Fibroblast of lung (primary cell): ENCODE measurements at regions not wholly inside any gene's neighbourhood (a gene's known extent, or its start where the extent isn't known, plus 50 kb on each side); places are given as distances from the start of the nearest gene placed in this dataset.

Experiments
- DNase-seq, 2 donors: peaks; one replicate each; pipeline versions ENCODE4 v3.0.0 to v3.0.0-alpha.2; 2010; ENCODE audit warnings: low read depth in 2 of 2
- H2AFZ ChIP-seq: 2 replicates; pipeline ENCODE4 v1.5.1; 2012; ENCODE audit warnings: low read length, control low read depth, inconsistent platforms
- H3K27ac ChIP-seq: 2 replicates; pipeline ENCODE4 v1.5.1; 2011; ENCODE audit warnings: low read length, control low read depth; ENCODE audit not compliant: insufficient read depth
- H3K27me3 ChIP-seq: 2 replicates; pipeline ENCODE4 v1.5.1; 2011; ENCODE audit warnings: mild to moderate bottlenecking, low read length; ENCODE audit not compliant: control insufficient read depth, insufficient read depth
- H3K36me3 ChIP-seq: 2 replicates; pipeline ENCODE4 v1.5.1; 2011; ENCODE audit warnings: low read length; ENCODE audit not compliant: control insufficient read depth, insufficient read depth
- H3K4me1 ChIP-seq: 2 replicates; pipeline ENCODE4 v1.5.1; 2011; ENCODE audit warnings: low read length; ENCODE audit not compliant: control insufficient read depth, insufficient read depth; ENCODE audit errors: extremely low read depth
- H3K4me2 ChIP-seq: 2 replicates; pipeline ENCODE4 v1.5.1; 2011; ENCODE audit warnings: low read length, control low read depth; ENCODE audit not compliant: insufficient read depth; ENCODE audit errors: extremely low read depth
- H3K4me3 ChIP-seq, 4 experiments: fragments of 200-600 bp in 1 of 4; sonication (generic) in 1 of 4; replicated peaks in 1 of 4; 2 replicates each; pipeline ENCODE4 v1.5.1; 2011 to 2016; ENCODE audit warnings: low read length in 4 of 4, low read depth in 3 of 4, mild to moderate bottlenecking in 3 of 4, control low read depth in 2 of 4, inconsistent platforms in 1 of 4, mixed read lengths in 1 of 4; ENCODE audit not compliant: insufficient read depth in 1 of 4; ENCODE audit errors: control extremely low read depth in 1 of 4
- H3K79me2 ChIP-seq: 2 replicates; pipeline ENCODE4 v1.5.1; 2012; ENCODE audit warnings: mild to moderate bottlenecking, low read length, inconsistent platforms; ENCODE audit not compliant: control insufficient read depth, insufficient read depth
- H3K9ac ChIP-seq: 2 replicates; pipeline ENCODE4 v1.5.1; 2011; ENCODE audit warnings: mild to moderate bottlenecking, low read length, control low read depth; ENCODE audit not compliant: insufficient read depth
- H3K9me3 ChIP-seq: 2 replicates; pipeline ENCODE4 v1.5.1; 2012; ENCODE audit warnings: low read depth, low read length; ENCODE audit not compliant: control insufficient read depth, insufficient read depth
- H4K20me1 ChIP-seq: 2 replicates; pipeline ENCODE4 v1.5.1; 2011; ENCODE audit warnings: low read length; ENCODE audit not compliant: control insufficient read depth, insufficient read depth; ENCODE audit errors: extremely low read depth
- EZH2 ChIP-seq: IDR thresholded peaks from 2 replicates; pipeline ENCODE4 v1.5.1; 2012; ENCODE audit warnings: low read length, control low read depth, mild to moderate bottlenecking; ENCODE audit errors: missing control alignments
- TF ChIP-seq, protein P1 (sequence below), 2 donors: IDR thresholded peaks in 1 of 2; conservative IDR thresholded peaks in 1 of 2; 1 replicate in 1 of 2; 2 replicates in 1 of 2; pipeline ENCODE4 v1.5.1; 2011 to 2012; ENCODE audit warnings: low read length in 2 of 2, control low read depth in 1 of 2, inconsistent platforms in 1 of 2, low read depth in 1 of 2, mild to moderate bottlenecking in 1 of 2

DNA sequence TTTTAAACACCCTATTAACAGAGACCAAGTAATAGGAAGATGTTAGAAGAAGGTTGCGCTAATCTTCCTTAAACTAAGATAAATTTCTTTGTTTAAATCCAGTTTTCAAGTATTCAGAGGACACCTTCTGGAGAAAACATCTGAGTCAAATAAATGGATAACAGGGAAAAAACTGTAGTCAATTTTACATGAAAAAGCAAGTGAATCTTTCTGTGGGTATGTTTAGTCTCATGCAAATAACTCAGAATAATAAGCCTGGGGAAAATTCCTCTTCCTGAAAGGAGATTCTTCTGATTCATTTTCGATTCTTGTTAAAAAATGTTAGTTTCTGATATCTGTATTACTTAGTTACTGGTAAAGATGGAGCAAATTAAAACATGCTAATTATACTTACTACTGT lies 145.5 kb downstream of the CTH start:
- Histone ChIP-seq H3K4me2 (no peak overlapping the region), H3K9ac (no peak overlapping the region), H3K4me1 (no peaks in the 10 kb centered on the region), H3K4me3 (no peak overlapping the region), H2AFZ (no peak overlapping the region), H3K27ac (no peak overlapping the region), H3K27me3 (no peaks in the 10 kb centered on the region), H3K79me2 (no peaks in the 10 kb centered on the region), H3K36me3 (no peaks in the 10 kb centered on the region), H3K9me3 (no peaks in the 10 kb centered on the region), H4K20me1 (no peaks in the 10 kb centered on the region)
- no peak for DNase-seq
- TF ChIP-seq, protein P1, sequence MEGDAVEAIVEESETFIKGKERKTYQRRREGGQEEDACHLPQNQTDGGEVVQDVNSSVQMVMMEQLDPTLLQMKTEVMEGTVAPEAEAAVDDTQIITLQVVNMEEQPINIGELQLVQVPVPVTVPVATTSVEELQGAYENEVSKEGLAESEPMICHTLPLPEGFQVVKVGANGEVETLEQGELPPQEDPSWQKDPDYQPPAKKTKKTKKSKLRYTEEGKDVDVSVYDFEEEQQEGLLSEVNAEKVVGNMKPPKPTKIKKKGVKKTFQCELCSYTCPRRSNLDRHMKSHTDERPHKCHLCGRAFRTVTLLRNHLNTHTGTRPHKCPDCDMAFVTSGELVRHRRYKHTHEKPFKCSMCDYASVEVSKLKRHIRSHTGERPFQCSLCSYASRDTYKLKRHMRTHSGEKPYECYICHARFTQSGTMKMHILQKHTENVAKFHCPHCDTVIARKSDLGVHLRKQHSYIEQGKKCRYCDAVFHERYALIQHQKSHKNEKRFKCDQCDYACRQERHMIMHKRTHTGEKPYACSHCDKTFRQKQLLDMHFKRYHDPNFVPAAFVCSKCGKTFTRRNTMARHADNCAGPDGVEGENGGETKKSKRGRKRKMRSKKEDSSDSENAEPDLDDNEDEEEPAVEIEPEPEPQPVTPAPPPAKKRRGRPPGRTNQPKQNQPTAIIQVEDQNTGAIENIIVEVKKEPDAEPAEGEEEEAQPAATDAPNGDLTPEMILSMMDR (conservative IDR thresholded peaks at IDR 0.05 in 1 of 2, IDR thresholded peaks at IDR 0.05 in 1 of 2; ENCODE audit: low read depth in 1 of 2, low read length in 2 of 2): no peak
- no peak for TF ChIP-seq EZH2

DNA sequence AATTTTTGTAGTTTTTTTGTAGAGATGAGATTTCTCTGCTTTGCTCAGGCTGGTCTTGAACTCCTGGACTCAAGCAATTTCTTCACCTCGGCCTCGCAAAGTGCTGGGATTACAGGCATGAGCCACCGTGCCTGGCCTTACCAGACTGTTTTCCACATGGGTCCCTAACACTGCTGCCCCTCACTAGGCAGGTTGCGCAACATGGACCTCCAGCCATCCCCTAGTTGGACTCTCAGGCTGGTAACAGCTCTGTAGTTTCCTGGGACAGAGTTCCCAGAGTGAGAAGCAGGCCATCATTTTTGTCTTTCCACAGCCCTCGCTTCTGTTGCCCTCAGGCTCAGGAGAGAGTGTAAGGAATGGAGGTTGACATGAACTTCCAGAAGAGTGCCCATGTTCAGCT lies 156.1 kb downstream of the CTH start:
- H3K36me3 ChIP-seq: no peaks in the 10 kb centered on the region
- no peaks in the 10 kb centered on the region for H3K79me2 ChIP-seq
- H3K9ac ChIP-seq: no peak overlapping the region
- no peaks in the 10 kb centered on the region for H3K9me3 ChIP-seq
- H3K27ac ChIP-seq: no peak overlapping the region
- H4K20me1 ChIP-seq: no peaks in the 10 kb centered on the region
- H3K27me3 ChIP-seq: no peaks in the 10 kb centered on the region
- H3K4me1 ChIP-seq: no peaks in the 10 kb centered on the region
- no peak overlapping the region for H3K4me2 ChIP-seq
- H2AFZ ChIP-seq: no peak overlapping the region
- DNase-seq: no peak
- H3K4me3 ChIP-seq: no peak overlapping the region
- TF ChIP-seq, protein P1 (conservative IDR thresholded peaks at IDR 0.05 in 1 of 2, IDR thresholded peaks at IDR 0.05 in 1 of 2; ENCODE audit: low read depth in 1 of 2, low read length in 2 of 2): no peak
- TF ChIP-seq EZH2: no peak

GRCh38 chr1:70571191-70571590 lies 160.1 kb downstream of the CTH start:
- H3K27ac ChIP-seq: no peak overlapping the region
- no peaks in the 10 kb centered on the region for H3K4me1 ChIP-seq
- H3K36me3 ChIP-seq: no peaks in the 10 kb centered on the region
- no peaks in the 10 kb centered on the region for H4K20me1 ChIP-seq
- TF ChIP-seq, protein P1 (conservative IDR thresholded peaks at IDR 0.05 in 1 of 2, IDR thresholded peaks at IDR 0.05 in 1 of 2; ENCODE audit: low read depth in 1 of 2, low read length in 2 of 2): no peak
- no peak for TF ChIP-seq EZH2
- H3K4me2 ChIP-seq: no peak overlapping the region
- DNase-seq: no peak
- no peak overlapping the region for H2AFZ ChIP-seq
- H3K27me3 ChIP-seq: no peaks in the 10 kb centered on the region
- H3K9me3 ChIP-seq: no peaks in the 10 kb centered on the region
- no peak overlapping the region for H3K9ac ChIP-seq
- no peaks in the 10 kb centered on the region for H3K79me2 ChIP-seq
- H3K4me3 ChIP-seq: no peak overlapping the region
